HG02885 (cell line): ENCODE measurements at regions not wholly inside any gene's neighbourhood (a gene's known extent, or its start where the extent isn't known, plus 50 kb on each side); places are given as distances from the start of the nearest gene placed in this dataset.
"Not testable (repeated sequence)": the region's sequence is repeated elsewhere in the genome, so short reads cannot be mapped to it uniquely, and the experiment has no call there.

ENCODE experiments used
- ATAC-seq: cut with Tn5 transposase; IDR thresholded peaks from one replicate; pipeline ENCODE4 v1.9.1; 2021; ENCODE audit warnings: mild to moderate bottlenecking; ENCODE audit not compliant: unreplicated experiment, poor library complexity

GRCh38 chr7:46126675-46127300 is 205.7 kb upstream of the IGFBP3 start:
- no peak for ATAC-seq

GRCh38 chr7:46123756-46124343 is 202.8 kb upstream of the IGFBP3 start:
- ATAC-seq = no peak

GRCh38 chr7:46115410-46115809 is 194.3 kb upstream of the IGFBP3 start:
- ATAC-seq = no peak

- no peak for ATAC-seq
Observed at GRCh38 chr7:46109437-46109836, 188.4 kb upstream of the IGFBP3 start.

- no peak for ATAC-seq
Observed at GRCh38 chr7:46108272-46108671, 187.2 kb upstream of the IGFBP3 start.

GRCh38 chr7:46107610-46108217 is 186.6 kb upstream of the IGFBP3 start:
- ATAC-seq = no peak

- ATAC-seq = no peak
Observed at GRCh38 chr7:46100521-46100920, 179.4 kb upstream of the IGFBP3 start.

- no peak for ATAC-seq
Observed at GRCh38 chr7:46099076-46099475, 178.0 kb upstream of the IGFBP3 start.

GRCh38 chr7:46091071-46091470 is 170.0 kb upstream of the IGFBP3 start:
- ATAC-seq = no peak

- no peak for ATAC-seq
Observed at GRCh38 chr7:46089281-46089680, 168.2 kb upstream of the IGFBP3 start.

GRCh38 chr7:46088486-46088885 is 167.4 kb upstream of the IGFBP3 start:
- ATAC-seq = not testable (repeated sequence)

GRCh38 chr7:46080595-46081159 is 159.6 kb upstream of the IGFBP3 start:
- ATAC-seq = no peak

- no peak for ATAC-seq
Observed at GRCh38 chr7:46079421-46079820, 158.3 kb upstream of the IGFBP3 start.

- no peak for ATAC-seq
Observed at GRCh38 chr7:46076527-46076926, 155.5 kb upstream of the IGFBP3 start.

- ATAC-seq = no peak
Observed at GRCh38 chr7:46072722-46073121, 151.7 kb upstream of the IGFBP3 start.

- no peak for ATAC-seq
Observed at GRCh38 chr7:46071601-46072000, 150.5 kb upstream of the IGFBP3 start.

GRCh38 chr7:46071076-46071475 is 150.0 kb upstream of the IGFBP3 start:
- ATAC-seq = no peak

GRCh38 chr7:46068159-46068558 is 147.1 kb upstream of the IGFBP3 start:
- ATAC-seq = no peak

GRCh38 chr7:46059308-46060020 is 138.4 kb upstream of the IGFBP3 start:
- ATAC-seq = no peak

GRCh38 chr7:46058086-46058823 is 137.2 kb upstream of the IGFBP3 start:
- no peak for ATAC-seq
